ENCODE measurements at regions not wholly inside any gene's neighbourhood (a gene's known extent, or its start where the extent isn't known, plus 50 kb on each side); places are given as distances from the start of the nearest gene placed in this dataset.

DNA sequence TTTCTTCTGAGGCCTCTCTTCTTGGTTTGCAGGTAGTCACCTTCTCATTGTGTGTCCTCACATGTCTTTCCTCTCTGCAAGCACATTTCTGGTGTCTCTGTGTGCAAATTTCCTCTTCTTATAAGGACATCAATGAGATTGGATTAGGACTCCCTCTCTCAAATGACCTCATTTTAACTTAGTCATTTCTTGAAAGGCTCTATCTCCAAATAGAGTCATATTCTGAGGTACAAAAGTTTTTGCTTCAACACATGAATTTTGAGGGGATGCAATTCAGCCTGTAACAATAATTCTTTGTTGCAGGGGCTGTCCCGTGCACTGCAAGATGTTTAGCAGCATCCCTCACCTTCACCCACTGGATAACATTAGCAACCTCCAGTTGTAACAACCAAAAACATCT lies 115.0 kb upstream of the DCBLD2 start:
- no peak for TF ChIP-seq CTCF (IDR thresholded peaks at IDR 0.05; ENCODE audit: control insufficient read depth, insufficient read depth, low read depth, low read length, missing control alignments)
- no peak for DNase-seq (ENCODE audit: low read depth)

GRCh38 chr3:99013777-99014315 lies 112.4 kb upstream of the DCBLD2 start:
- TF ChIP-seq CTCF (IDR thresholded peaks at IDR 0.05; ENCODE audit: control insufficient read depth, insufficient read depth, low read depth, low read length, missing control alignments), result no peak
- DNase-seq (ENCODE audit: low read depth), result no peak
- no peak overlapping the region for H3K4me3 ChIP-seq (ENCODE audit: control insufficient read depth, low read depth, low read length)

More for the DNA sequence above, 115.0 kb upstream of the DCBLD2 start:
- no peak overlapping the region for H3K4me3 ChIP-seq (ENCODE audit: control insufficient read depth, low read depth, low read length)

DNA sequence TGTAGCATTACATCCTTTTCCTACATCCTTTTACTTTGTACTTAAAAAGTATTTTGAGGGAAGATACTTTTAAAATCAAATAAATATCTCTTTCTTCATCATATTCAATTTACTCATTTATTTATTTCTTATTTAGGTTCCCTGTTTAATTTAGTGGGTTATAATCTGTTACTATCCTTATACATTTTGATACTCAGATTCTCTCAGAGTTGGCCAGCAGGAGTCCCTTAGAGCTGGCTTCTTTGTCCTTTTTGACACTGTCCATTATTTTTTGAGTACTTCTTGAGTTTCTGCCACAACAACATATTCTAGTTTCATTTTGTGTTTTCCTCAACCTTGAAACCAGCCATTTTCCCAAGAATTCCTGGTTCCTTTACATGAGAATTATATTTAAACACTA lies 111.6 kb upstream of the DCBLD2 start:
- no peak for TF ChIP-seq CTCF (IDR thresholded peaks at IDR 0.05; ENCODE audit: control insufficient read depth, insufficient read depth, low read depth, low read length, missing control alignments)
- no peak overlapping the region for H3K4me3 ChIP-seq (ENCODE audit: control insufficient read depth, low read depth, low read length)
- DNase-seq (ENCODE audit: low read depth), result no peak

DNA sequence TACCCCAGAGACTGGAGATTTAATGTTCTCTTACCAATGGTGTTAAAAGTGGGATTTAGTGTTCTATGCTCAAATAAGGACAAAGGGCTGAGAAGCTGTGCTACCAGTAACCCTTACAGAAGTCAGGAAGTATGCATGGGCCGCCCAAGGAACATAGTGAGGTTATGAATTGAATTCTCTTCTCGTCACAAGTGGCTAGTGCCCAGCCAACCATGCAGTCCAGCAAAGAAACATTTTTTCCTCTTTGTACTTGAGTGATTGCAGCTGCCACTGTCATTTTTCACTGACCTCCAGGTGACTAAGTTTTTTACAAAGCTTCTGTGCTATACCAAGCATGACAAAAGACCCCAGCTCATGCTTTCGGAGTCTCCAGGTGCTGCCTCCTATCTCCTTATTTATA lies 110.6 kb upstream of the DCBLD2 start:
- no peak for TF ChIP-seq CTCF (IDR thresholded peaks at IDR 0.05; ENCODE audit: control insufficient read depth, insufficient read depth, low read depth, low read length, missing control alignments)
- no peak for DNase-seq (ENCODE audit: low read depth)
- no peak overlapping the region for H3K4me3 ChIP-seq (ENCODE audit: control insufficient read depth, low read depth, low read length)

DNA sequence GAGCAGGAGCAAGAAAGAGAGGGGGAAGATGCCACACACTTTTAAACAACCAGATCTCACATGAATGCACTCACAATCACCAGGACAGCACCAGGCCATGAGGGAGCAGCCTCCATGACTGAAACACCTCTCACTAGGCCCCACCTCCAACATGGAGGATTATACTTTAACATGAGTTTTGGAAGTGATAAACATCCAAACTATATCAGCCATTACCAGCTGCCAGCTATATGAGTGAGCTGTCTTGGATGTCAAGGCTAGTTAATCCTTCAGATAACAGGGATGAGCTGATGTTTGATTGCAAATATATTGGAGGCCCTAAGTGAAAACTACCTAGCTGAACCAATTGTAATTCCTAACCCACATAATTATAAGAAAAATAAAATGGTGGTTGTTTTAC lies 108.4 kb upstream of the DCBLD2 start:
- TF ChIP-seq CTCF (IDR thresholded peaks at IDR 0.05; ENCODE audit: control insufficient read depth, insufficient read depth, low read depth, low read length, missing control alignments), result no peak
- no peak for DNase-seq (ENCODE audit: low read depth)
- no peak overlapping the region for H3K4me3 ChIP-seq (ENCODE audit: control insufficient read depth, low read depth, low read length)

GRCh38 chr3:99006686-99007085 lies 105.2 kb upstream of the DCBLD2 start:
- no peak for DNase-seq (ENCODE audit: low read depth)
- TF ChIP-seq CTCF (IDR thresholded peaks at IDR 0.05; ENCODE audit: control insufficient read depth, insufficient read depth, low read depth, low read length, missing control alignments), result no peak
- H3K4me3 ChIP-seq (ENCODE audit: control insufficient read depth, low read depth, low read length), result no peak overlapping the region

DNA sequence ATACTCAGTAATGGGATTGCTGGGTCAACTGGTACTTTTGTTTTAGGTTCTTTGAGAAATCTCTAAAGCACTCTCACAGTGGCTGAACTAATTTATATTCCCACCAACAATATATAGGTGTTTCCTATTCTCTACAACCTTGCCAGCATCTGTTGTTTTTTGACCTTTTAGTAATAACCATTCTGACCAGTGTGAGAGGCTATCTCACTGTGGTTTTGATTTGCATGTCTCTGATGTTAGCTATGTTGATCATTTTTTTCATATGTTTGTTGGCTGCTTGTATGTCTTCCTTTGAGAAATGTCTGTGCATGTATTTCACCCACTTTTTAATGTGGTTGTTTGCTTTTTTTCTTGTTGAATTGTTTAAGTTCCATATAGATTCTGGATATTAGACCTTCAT lies 98.2 kb upstream of the DCBLD2 start:
- TF ChIP-seq CTCF (IDR thresholded peaks at IDR 0.05; ENCODE audit: control insufficient read depth, insufficient read depth, low read depth, low read length, missing control alignments), result no peak
- no peak overlapping the region for H3K4me3 ChIP-seq (ENCODE audit: control insufficient read depth, low read depth, low read length)
- DNase-seq (ENCODE audit: low read depth), result no peak

Data from AG09309 (cell line).